ENCODE measurements at regions not wholly inside any gene's neighbourhood (a gene's known extent, or its start where the extent isn't known, plus 50 kb on each side); places are given as distances from the start of the nearest gene placed in this dataset.

- H4K20me1 ChIP-seq (ENCODE audit: insufficient read depth): no peaks in the 10 kb centered on the region
- H3K4me2 ChIP-seq: no peak overlapping the region
- H3K36me3 ChIP-seq (ENCODE audit: insufficient read depth): no peaks in the 10 kb centered on the region
- H3K27me3 ChIP-seq (ENCODE audit: insufficient read depth, low read depth): no peaks in the 10 kb centered on the region
- no peaks in the 10 kb centered on the region for H3K79me2 ChIP-seq (ENCODE audit: insufficient read depth, low read depth)
- peaks cover 33% of the 10 kb centered on the region for H3K4me1 ChIP-seq (ENCODE audit: low read depth, poor library complexity, severe bottlenecking)
- no peak overlapping the region for H3K4me3 ChIP-seq (IDR thresholded peaks at IDR 0.05; ENCODE audit: insufficient read depth, low read depth, low read length)
- H3K27ac ChIP-seq: no peak overlapping the region
- no peak for TF ChIP-seq CTCF (conservative IDR thresholded peaks at IDR 0.05; ENCODE audit: low read depth, low read length)
- no peak overlapping the region for H3K9ac ChIP-seq
- no peak overlapping the region for H2AFZ ChIP-seq (ENCODE audit: low read depth)
These were observed 140.4 kb upstream of the MBNL1 start for GRCh38 chr3:152128356-152128755.

DNA sequence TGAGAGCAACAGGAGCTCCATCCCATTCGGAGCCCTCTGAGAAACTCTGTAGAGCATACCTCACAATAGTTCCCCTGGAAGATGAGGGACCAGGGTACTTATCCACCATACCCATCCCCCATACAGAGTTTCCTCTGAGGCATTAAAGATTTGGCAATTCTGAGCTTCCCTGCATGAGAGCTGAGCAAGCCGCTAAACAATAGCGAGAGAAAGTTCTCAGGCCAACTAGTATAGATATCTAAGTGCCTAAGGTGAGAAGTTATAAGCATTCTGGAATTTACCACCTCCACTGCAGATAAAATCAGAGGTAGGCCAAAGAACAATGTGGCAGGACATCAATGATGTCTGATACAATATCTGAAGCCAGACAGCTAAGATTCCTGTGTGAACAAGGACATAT lies 129.1 kb upstream of the MBNL1 start:
- Histone ChIP-seq H4K20me1 (ENCODE audit: insufficient read depth) (no peaks in the 10 kb centered on the region), H3K4me1 (ENCODE audit: low read depth, poor library complexity, severe bottlenecking) (no peaks in the 10 kb centered on the region), H3K27ac (no peak overlapping the region), H3K27me3 (ENCODE audit: insufficient read depth, low read depth) (no peaks in the 10 kb centered on the region), H3K4me3 (IDR thresholded peaks at IDR 0.05; ENCODE audit: insufficient read depth, low read depth, low read length) (no peak overlapping the region), H3K79me2 (ENCODE audit: insufficient read depth, low read depth) (no peaks in the 10 kb centered on the region), H3K9ac (no peak overlapping the region), H3K4me2 (no peak overlapping the region), H3K36me3 (ENCODE audit: insufficient read depth) (no peaks in the 10 kb centered on the region), H2AFZ (ENCODE audit: low read depth) (no peak overlapping the region)
- TF ChIP-seq CTCF (conservative IDR thresholded peaks at IDR 0.05; ENCODE audit: low read depth, low read length): no peak

GRCh38 chr3:152146461-152146860 lies 122.3 kb upstream of the MBNL1 start:
- Histone ChIP-seq H3K27me3 (ENCODE audit: insufficient read depth, low read depth) (no peaks in the 10 kb centered on the region), H2AFZ (ENCODE audit: low read depth) (no peak overlapping the region)
- TF ChIP-seq CTCF (conservative IDR thresholded peaks at IDR 0.05; ENCODE audit: low read depth, low read length): no peak

DNA sequence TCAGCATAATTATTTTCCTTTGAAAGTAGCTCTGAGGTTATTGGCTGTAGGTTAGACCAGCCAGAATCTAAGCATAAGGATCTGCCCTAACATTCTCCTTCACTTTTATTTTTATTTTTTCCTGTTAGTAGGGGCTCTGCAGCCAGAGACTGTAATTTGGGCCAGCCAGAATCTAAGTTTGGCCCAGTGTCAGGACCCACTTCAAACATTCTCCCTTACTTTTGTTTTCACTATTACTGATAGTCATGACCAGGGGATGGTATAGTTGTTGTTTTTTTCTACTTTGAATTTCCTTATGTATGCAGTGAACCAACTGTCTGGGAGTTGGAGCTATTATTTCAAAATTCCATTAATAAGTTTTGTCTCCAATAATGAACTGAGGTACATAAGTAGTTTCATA lies 121.0 kb upstream of the MBNL1 start:
- no peak overlapping the region for H3K27ac ChIP-seq
- no peaks in the 10 kb centered on the region for H3K79me2 ChIP-seq (ENCODE audit: insufficient read depth, low read depth)
- no peak overlapping the region for H3K4me2 ChIP-seq
- H3K4me1 ChIP-seq (ENCODE audit: low read depth, poor library complexity, severe bottlenecking): no peaks in the 10 kb centered on the region
- no peak overlapping the region for H3K9ac ChIP-seq
- no peak overlapping the region for H2AFZ ChIP-seq (ENCODE audit: low read depth)
- H3K27me3 ChIP-seq (ENCODE audit: insufficient read depth, low read depth): no peaks in the 10 kb centered on the region
- no peaks in the 10 kb centered on the region for H3K36me3 ChIP-seq (ENCODE audit: insufficient read depth)
- H3K4me3 ChIP-seq (IDR thresholded peaks at IDR 0.05; ENCODE audit: insufficient read depth, low read depth, low read length): no peak overlapping the region
- no peak for TF ChIP-seq CTCF (conservative IDR thresholded peaks at IDR 0.05; ENCODE audit: low read depth, low read length)
- no peaks in the 10 kb centered on the region for H4K20me1 ChIP-seq (ENCODE audit: insufficient read depth)

More at GRCh38 chr3:152146461-152146860, 122.3 kb upstream of the MBNL1 start:
- Histone ChIP-seq H3K36me3 (ENCODE audit: insufficient read depth) (no peaks in the 10 kb centered on the region), H3K4me3 (IDR thresholded peaks at IDR 0.05; ENCODE audit: insufficient read depth, low read depth, low read length) (no peak overlapping the region), H4K20me1 (ENCODE audit: insufficient read depth) (no peaks in the 10 kb centered on the region), H3K27ac (no peak overlapping the region), H3K4me2 (no peak overlapping the region), H3K9ac (no peak overlapping the region), H3K79me2 (ENCODE audit: insufficient read depth, low read depth) (no peaks in the 10 kb centered on the region), H3K4me1 (ENCODE audit: low read depth, poor library complexity, severe bottlenecking) (no peaks in the 10 kb centered on the region)

All from KMS-11 (cell line).